Trophoblast cell (in vitro differentiated cells and primary cell): ENCODE measurements at regions not wholly inside any gene's neighbourhood (a gene's known extent, or its start where the extent isn't known, plus 50 kb on each side); places are given as distances from the start of the nearest gene placed in this dataset.

Experiments
- DNase-seq, 2 donors: peaks; one replicate each; pipeline ENCODE4 v3.0.0-alpha.2; 2016
- H2AFZ ChIP-seq: 2 replicates; pipeline ENCODE4 v1.6.1; 2013; ENCODE audit warnings: low read length, moderate library complexity, mild to moderate bottlenecking; ENCODE audit not compliant: insufficient read depth, poor library complexity
- H2AK5ac ChIP-seq: 2 replicates; pipeline ENCODE4 v1.6.1; 2013; ENCODE audit warnings: mild to moderate bottlenecking, low read length
- H2BK120ac ChIP-seq: 2 replicates; pipeline ENCODE4 v1.6.1; 2013; ENCODE audit warnings: low read length, mild to moderate bottlenecking, moderate library complexity; ENCODE audit not compliant: insufficient read depth, poor library complexity
- H2BK12ac ChIP-seq: 2 replicates; pipeline ENCODE4 v1.6.1; 2013; ENCODE audit warnings: mild to moderate bottlenecking, low read length, moderate library complexity
- H2BK5ac ChIP-seq: 2 replicates; pipeline ENCODE4 v1.6.1; 2013; ENCODE audit warnings: low read length, low read depth, moderate library complexity, mild to moderate bottlenecking; ENCODE audit not compliant: poor library complexity
- H3K14ac ChIP-seq: 2 replicates; pipeline ENCODE4 v1.6.1; 2013; ENCODE audit warnings: mild to moderate bottlenecking, low read length
- H3K18ac ChIP-seq: 2 replicates; pipeline ENCODE4 v1.6.1; 2013; ENCODE audit warnings: mild to moderate bottlenecking, low read length
- H3K23ac ChIP-seq: 2 replicates; pipeline ENCODE4 v1.6.1; 2013; ENCODE audit warnings: low read length
- H3K27ac ChIP-seq: 2 replicates; pipeline ENCODE4 v1.5.1; 2013; ENCODE audit warnings: low read depth, mild to moderate bottlenecking, inconsistent platforms, low read length, moderate library complexity
- H3K27me3 ChIP-seq: 2 replicates; pipeline ENCODE4 v1.6.1; 2013; ENCODE audit warnings: inconsistent platforms, mild to moderate bottlenecking, low read length, moderate library complexity; ENCODE audit not compliant: insufficient read depth
- H3K36me3 ChIP-seq, 2 experiments: 1 replicate in 1 of 2; 2 replicates in 1 of 2; pipeline ENCODE4 v1.6.1; 2013; ENCODE audit warnings: low read length in 2 of 2, mild to moderate bottlenecking in 2 of 2, moderate library complexity in 1 of 2; ENCODE audit not compliant: insufficient read depth in 2 of 2, control insufficient read depth in 1 of 2
- H3K4ac ChIP-seq: 2 replicates; pipeline ENCODE4 v1.6.1; 2013; ENCODE audit warnings: low read depth, mild to moderate bottlenecking, low read length, moderate library complexity
- H3K4me1 ChIP-seq, 2 experiments: 1 replicate in 1 of 2; 2 replicates in 1 of 2; pipeline ENCODE4 v1.6.1; 2013; ENCODE audit warnings: low read length in 2 of 2, mild to moderate bottlenecking in 2 of 2, moderate library complexity in 1 of 2; ENCODE audit not compliant: insufficient read depth in 2 of 2, control insufficient read depth in 1 of 2
- H3K4me2 ChIP-seq: 2 replicates; pipeline ENCODE4 v1.6.1; 2013; ENCODE audit warnings: inconsistent platforms, mild to moderate bottlenecking, low read length, moderate library complexity
- H3K4me3 ChIP-seq: 2 replicates; pipeline ENCODE4 v1.5.1; 2013; ENCODE audit warnings: mild to moderate bottlenecking, low read depth, low read length, inconsistent platforms
- H3K79me1 ChIP-seq: one replicate; pipeline ENCODE4 v1.6.1; 2013; ENCODE audit warnings: low read length
- H3K79me2 ChIP-seq: 2 replicates; pipeline ENCODE4 v1.6.1; 2013; ENCODE audit warnings: low read length, mild to moderate bottlenecking; ENCODE audit not compliant: control insufficient read depth, insufficient read depth, poor library complexity
- H3K9ac ChIP-seq: 2 replicates; pipeline ENCODE4 v1.6.1; 2013; ENCODE audit warnings: mild to moderate bottlenecking, low read length
- H3K9me3 ChIP-seq: 2 replicates; pipeline ENCODE4 v1.6.1; 2013; ENCODE audit warnings: low read depth, mild to moderate bottlenecking, control low read depth, inconsistent platforms, low read length; ENCODE audit not compliant: insufficient read depth
- H4K12ac ChIP-seq: 2 replicates; pipeline ENCODE4 v1.6.1; 2013; ENCODE audit warnings: low read depth, mild to moderate bottlenecking, low read length, moderate library complexity
- H4K8ac ChIP-seq: 2 replicates; pipeline ENCODE4 v1.6.1; 2013; ENCODE audit warnings: low read depth, mild to moderate bottlenecking, low read length, moderate library complexity
- H4K91ac ChIP-seq: one replicate; pipeline ENCODE4 v1.6.1; 2013; ENCODE audit warnings: low read depth, mild to moderate bottlenecking, low read length, moderate library complexity
- WGBS: extraction: QIAGEN DNeasy Blood & Tissue Kit; methylation state at CpG from one replicate; pipeline ENCODE4 v1.1.7; 2013; ENCODE audit warnings: missing lambda C conversion rate; ENCODE audit not compliant: insufficient read length, insufficient coverage; ENCODE audit errors: extremely low coverage; 5-methylcytosine and 5-hydroxymethylcytosine counted together

- H3K9ac ChIP-seq = no peak overlapping the region
- no peak overlapping the region for H3K14ac ChIP-seq
- no peak overlapping the region for H2BK5ac ChIP-seq
- no peak overlapping the region for H3K4ac ChIP-seq
- no peak overlapping the region for H3K4me2 ChIP-seq
- H4K91ac ChIP-seq = no peak overlapping the region
- H2AK5ac ChIP-seq = no peak overlapping the region
- H3K36me3 ChIP-seq = no peaks in the 10 kb centered on the region
- no peak overlapping the region for H2BK120ac ChIP-seq
- H3K79me1 ChIP-seq = no peaks in the 10 kb centered on the region
- no peak overlapping the region for H4K8ac ChIP-seq
- H2AFZ ChIP-seq = no peak overlapping the region
- H3K4me3 ChIP-seq = no peak overlapping the region
- H3K27me3 ChIP-seq = no peaks in the 10 kb centered on the region
- H3K9me3 ChIP-seq = no peaks in the 10 kb centered on the region
- H3K79me2 ChIP-seq = no peaks in the 10 kb centered on the region
- H3K18ac ChIP-seq = no peak overlapping the region
- H2BK12ac ChIP-seq = no peak overlapping the region
- H3K27ac ChIP-seq = no peak overlapping the region
- no CpG with 5 or more reads among the region's 1 CpG for WGBS
- no peak overlapping the region for H4K12ac ChIP-seq
- H3K4me1 ChIP-seq = no peaks in the 10 kb centered on the region
- DNase-seq = no peak
- H3K23ac ChIP-seq = no peak overlapping the region
These were observed 427.6 kb downstream of the TBL1XR1 start for GRCh38 chr3:176769547-176770190.

- H3K9me3 ChIP-seq = no peaks in the 10 kb centered on the region
- WGBS = no CpG with 5 or more reads among the region's 2 CpGs
- no peak overlapping the region for H2BK120ac ChIP-seq
- no peak overlapping the region for H2BK5ac ChIP-seq
- no peak overlapping the region for H3K4ac ChIP-seq
- H3K27ac ChIP-seq = no peak overlapping the region
- no peak overlapping the region for H3K4me3 ChIP-seq
- H3K4me1 ChIP-seq = no peaks in the 10 kb centered on the region
- H3K4me2 ChIP-seq = no peak overlapping the region
- no peak overlapping the region for H3K23ac ChIP-seq
- no peak overlapping the region for H4K91ac ChIP-seq
- no peak overlapping the region for H2AFZ ChIP-seq
- H3K27me3 ChIP-seq = no peaks in the 10 kb centered on the region
- no peak overlapping the region for H4K8ac ChIP-seq
- H3K18ac ChIP-seq = no peak overlapping the region
- H3K79me1 ChIP-seq = no peaks in the 10 kb centered on the region
- H2AK5ac ChIP-seq = no peak overlapping the region
- H3K14ac ChIP-seq = no peak overlapping the region
- peak; percentile 42 to 94 for DNase-seq
- no peaks in the 10 kb centered on the region for H3K79me2 ChIP-seq
- no peak overlapping the region for H4K12ac ChIP-seq
- no peak overlapping the region for H2BK12ac ChIP-seq
- H3K36me3 ChIP-seq = no peaks in the 10 kb centered on the region
- no peak overlapping the region for H3K9ac ChIP-seq
These were observed 429.9 kb downstream of the TBL1XR1 start for GRCh38 chr3:176767385-176767784.

GRCh38 chr3:176766862-176767261, 430.4 kb downstream of the TBL1XR1 start:
- no peak overlapping the region for H3K18ac ChIP-seq
- no peak overlapping the region for H3K4me3 ChIP-seq
- H3K79me1 ChIP-seq = no peaks in the 10 kb centered on the region
- no peak overlapping the region for H2AK5ac ChIP-seq
- H2BK5ac ChIP-seq = no peak overlapping the region
- H2BK120ac ChIP-seq = no peak overlapping the region
- no peaks in the 10 kb centered on the region for H3K79me2 ChIP-seq
- H3K4me2 ChIP-seq = no peak overlapping the region
- no peak overlapping the region for H3K27ac ChIP-seq
- no peaks in the 10 kb centered on the region for H3K36me3 ChIP-seq
- peak in 1 of 2 donors; percentile 10 for DNase-seq
- H4K12ac ChIP-seq = no peak overlapping the region
- WGBS = no CpG with 5 or more reads among the region's 1 CpG
- no peak overlapping the region for H3K9ac ChIP-seq
- no peak overlapping the region for H4K8ac ChIP-seq
- H3K4ac ChIP-seq = no peak overlapping the region
- H3K23ac ChIP-seq = no peak overlapping the region
- no peak overlapping the region for H4K91ac ChIP-seq
- no peaks in the 10 kb centered on the region for H3K9me3 ChIP-seq
- H3K27me3 ChIP-seq = no peaks in the 10 kb centered on the region
- H3K14ac ChIP-seq = no peak overlapping the region
- H2BK12ac ChIP-seq = no peak overlapping the region
- H3K4me1 ChIP-seq = no peaks in the 10 kb centered on the region
- H2AFZ ChIP-seq = no peak overlapping the region

GRCh38 chr3:176765382-176765900, 431.8 kb downstream of the TBL1XR1 start:
- WGBS = no CpG with 5 or more reads among the region's 3 CpGs

More at GRCh38 chr3:176765382-176765900, 431.8 kb downstream of the TBL1XR1 start:
- no peaks in the 10 kb centered on the region for H3K36me3 ChIP-seq
- H3K4ac ChIP-seq = no peak overlapping the region
- H4K91ac ChIP-seq = no peak overlapping the region
- H2BK120ac ChIP-seq = no peak overlapping the region
- H2BK12ac ChIP-seq = no peak overlapping the region
- no peaks in the 10 kb centered on the region for H3K4me1 ChIP-seq
- H3K4me3 ChIP-seq = no peak overlapping the region
- no peak overlapping the region for H3K18ac ChIP-seq
- no peak overlapping the region for H3K14ac ChIP-seq
- no peak overlapping the region for H2AFZ ChIP-seq
- no peaks in the 10 kb centered on the region for H3K27me3 ChIP-seq
- H4K8ac ChIP-seq = no peak overlapping the region
- no peaks in the 10 kb centered on the region for H3K9me3 ChIP-seq
- DNase-seq = no peak
- no peak overlapping the region for H3K23ac ChIP-seq
- no peak overlapping the region for H2AK5ac ChIP-seq
- H4K12ac ChIP-seq = no peak overlapping the region
- no peak overlapping the region for H3K27ac ChIP-seq
- H3K9ac ChIP-seq = no peak overlapping the region
- H2BK5ac ChIP-seq = no peak overlapping the region
- no peak overlapping the region for H3K4me2 ChIP-seq
- H3K79me1 ChIP-seq = no peaks in the 10 kb centered on the region
- H3K79me2 ChIP-seq = no peaks in the 10 kb centered on the region
